H1 (cell line): ENCODE measurements at regions not wholly inside any gene's neighbourhood (a gene's known extent, or its start where the extent isn't known, plus 50 kb on each side); places are given as distances from the start of the nearest gene placed in this dataset.

Experiments used
- CEBPB ChIP-seq: IDR thresholded peaks from 2 replicates; pipeline ENCODE4 v1.6.1; 2012; ENCODE audit warnings: low read depth, low read length
- CTBP2 ChIP-seq: IDR thresholded peaks from 2 replicates; pipeline ENCODE4 v1.7.0; 2011; ENCODE audit warnings: borderline replicate concordance, mild to moderate bottlenecking, moderate library complexity, mixed read lengths, low read length; ENCODE audit not compliant: insufficient read depth, insufficient read length
- EGR1 ChIP-seq: IDR thresholded peaks from 2 replicates; pipeline ENCODE4 v1.6.1; 2011; ENCODE audit warnings: low read depth, low read length, borderline replicate concordance
- HDAC6 ChIP-seq: IDR thresholded peaks from one replicate; pipeline ENCODE4 v1.7.1; 2012; ENCODE audit warnings: low read depth, mild to moderate bottlenecking, inconsistent platforms, low read length, moderate library complexity
- JUND ChIP-seq: IDR thresholded peaks from 2 replicates; pipeline ENCODE4 v1.6.1; 2011; ENCODE audit warnings: mild to moderate bottlenecking, improper control_type of control experiment, low read length
- SP1 ChIP-seq: IDR thresholded peaks from 2 replicates; pipeline ENCODE4 v1.6.1; 2011; ENCODE audit warnings: low read depth, low read length

GRCh38 chr16:22753451-22753850 lies 60.5 kb upstream of the HS3ST2 start (continued):
- no peak for TF ChIP-seq JUND
- TF ChIP-seq HDAC6: no peak
- no peak for TF ChIP-seq CTBP2
- TF ChIP-seq EGR1: no peak
- no peak for TF ChIP-seq CEBPB
- no peak for TF ChIP-seq SP1
- TF ChIP-seq, all 59 proteins: peak for 0
